GM12878 (cell line): ENCODE measurements at regions not wholly inside any gene's neighbourhood (a gene's known extent, or its start where the extent isn't known, plus 50 kb on each side); places are given as distances from the start of the nearest gene placed in this dataset.

Source experiments
- ATAC-seq: fragments of 200-7000 bp; cut with Tn5 transposase; 3 replicates; pipeline ENCODE4 v1.9.1; 2020; ENCODE audit warnings: mild to moderate bottlenecking, moderate library complexity
- BruUV-seq: library from RNA; stranded (reverse); fragments of 400-500 nt; replicated peaks from 2 replicates; lab custom pipeline; 2021; lab: Mats Ljungman, UMichigan
- CTCF ChIA-PET: fragments of 300-600 bp; sonication (Branson Sonifier 250); formaldehyde crosslinking; extraction: SDS; loops from one replicate; lab custom pipeline; 2021; ENCODE audit warnings: inconsistent platforms; lab: Yijun Ruan, JAX
- POLR2A ChIA-PET: fragments of 350-600 bp; formaldehyde crosslinking; extraction: SDS; loops from one replicate; lab custom pipeline; 2021; ENCODE audit warnings: inconsistent platforms; lab: Charles Lee
- RAD21 ChIA-PET: fragments of 300-600 bp; sonication (Branson Sonifier 250); formaldehyde crosslinking; loops from one replicate; lab custom pipeline; 2023; ENCODE audit warnings: antibody characterized with exemption; ENCODE audit not compliant: unreplicated experiment; lab: Charles Lee
- SMC1A ChIA-PET: fragments of 300-600 bp; sonication (Branson Sonifier 250); formaldehyde crosslinking; loops from one replicate; lab custom pipeline; 2023; ENCODE audit not compliant: unreplicated experiment, uncharacterized antibody; lab: Charles Lee
- DNase-seq: peaks from one replicate; pipeline ENCODE4 v3.0.0-alpha.2; 2011; ENCODE audit warnings: low read depth, low spot score
- FAIRE-seq: peaks from 3 replicates; lab custom pipeline; 2011; peaks lifted over from hg19 to GRCh38; lab: Jason Lieb, UNC
- H2AFZ ChIP-seq: 2 replicates; pipeline ENCODE4 v1.6.0; 2011; ENCODE audit warnings: low read depth, low read length, control low read depth; ENCODE audit not compliant: control insufficient read depth
- H3K27ac ChIP-seq: 2 replicates; pipeline ENCODE4 v1.5.1; 2011; ENCODE audit warnings: control low read depth; ENCODE audit not compliant: control insufficient read depth, insufficient read depth
- H3K27me3 ChIP-seq, 2 experiments: replicated peaks in 1 of 2; 2 replicates each; pipeline versions ENCODE4 v1.6.0 to v1.6.1; 2011; ENCODE audit warnings: low read length in 1 of 2; ENCODE audit not compliant: control insufficient read depth in 2 of 2, insufficient read depth in 2 of 2
- H3K36me3 ChIP-seq, 2 experiments: 2 replicates each; pipeline ENCODE4 v1.5.1; 2011; ENCODE audit warnings: low read length in 1 of 2; ENCODE audit not compliant: control insufficient read depth in 2 of 2, insufficient read depth in 2 of 2
- H3K4me1 ChIP-seq: 2 replicates; pipeline ENCODE4 v1.6.1; 2011; ENCODE audit warnings: mild to moderate bottlenecking, low read length, moderate library complexity, mixed read lengths; ENCODE audit not compliant: control insufficient read depth, insufficient read depth
- H3K4me2 ChIP-seq: 2 replicates; pipeline ENCODE4 v1.6.0; 2011; ENCODE audit warnings: control low read depth; ENCODE audit not compliant: control insufficient read depth, insufficient read depth
- H3K4me3 ChIP-seq: fragments of 200-600 bp; sonication (generic); 2 replicates; pipeline ENCODE4 v1.5.1; 2016
- H3K79me2 ChIP-seq: 2 replicates; pipeline ENCODE4 v1.6.0; 2011; ENCODE audit warnings: low read length; ENCODE audit not compliant: control insufficient read depth, insufficient read depth
- H3K9ac ChIP-seq: 2 replicates; pipeline ENCODE4 v1.8.0; 2011; ENCODE audit warnings: low read length, control low read depth, mixed read lengths; ENCODE audit not compliant: control insufficient read depth, insufficient read depth
- H3K9me3 ChIP-seq: replicated peaks from 3 replicates; pipeline ENCODE4 v1.5.1; 2011; ENCODE audit warnings: mild to moderate bottlenecking, low read length; ENCODE audit not compliant: control insufficient read depth, insufficient read depth
- H4K20me1 ChIP-seq: 2 replicates; pipeline ENCODE4 v1.6.0; 2011; ENCODE audit not compliant: control insufficient read depth, insufficient read depth
- CHD4 ChIP-seq: fragments of 200-600 bp; sonication (generic); IDR thresholded peaks from 2 replicates; pipeline ENCODE4 v1.6.1; 2016; ENCODE audit warnings: mild to moderate bottlenecking
- CREM ChIP-seq: IDR thresholded peaks from 2 replicates; pipeline ENCODE4 v1.6.1; 2014; ENCODE audit warnings: antibody characterized with exemption, low read depth
- DPF2 ChIP-seq: fragments of 450-650 bp; IDR thresholded peaks from 2 replicates; pipeline ENCODE4 v1.6.1; 2017; ENCODE audit warnings: mild to moderate bottlenecking
- EED ChIP-seq: sonication (generic); IDR thresholded peaks from 2 replicates; pipeline ENCODE4 v1.6.1; 2016; ENCODE audit warnings: antibody characterized with exemption, low read depth
- MTA2 ChIP-seq: fragments of 450-650 bp; IDR thresholded peaks from 2 replicates; pipeline ENCODE4 v1.6.1; 2016; ENCODE audit warnings: low read depth, mild to moderate bottlenecking, moderate library complexity
- PAX8 ChIP-seq: fragments of 450-650 bp; IDR thresholded peaks from 2 replicates; pipeline ENCODE4 v1.6.1; 2017; ENCODE audit warnings: mild to moderate bottlenecking, moderate library complexity
- RUNX3 ChIP-seq: IDR thresholded peaks from 2 replicates; pipeline ENCODE4 v1.6.1; 2012; ENCODE audit warnings: low read length, inconsistent platforms
- SMAD1 ChIP-seq: fragments of 450-650 bp; IDR thresholded peaks from 2 replicates; pipeline ENCODE4 v1.6.1; 2018; ENCODE audit warnings: mild to moderate bottlenecking, low read depth; ENCODE audit not compliant: partially characterized antibody
- YY1 ChIP-seq: IDR thresholded peaks from 2 replicates; pipeline ENCODE4 v1.6.1; 2011; ENCODE audit warnings: low read depth, mild to moderate bottlenecking, low read length
- WGBS: methylation state at CpG from one replicate; pipeline ENCODE4 v1.1.6; 2016; ENCODE audit warnings: low lambda C conversion rate; ENCODE audit not compliant: insufficient replicate concordance, insufficient coverage; ENCODE audit errors: missing lambda C conversion rate; 5-methylcytosine and 5-hydroxymethylcytosine counted together
- in situ Hi-C: fragments of 300-500 bp; cut with MboI; formaldehyde crosslinking; loops from 9 replicates; pipeline ENCODE4 v1.14.3; 2018; ENCODE audit warnings: mixed read lengths
- intact Hi-C: fragments of 100-400 bp; cut with micrococcal nuclease; formaldehyde crosslinking; loops from one replicate; pipeline ENCODE4 v1.14.2; 2022; ENCODE audit not compliant: unreplicated experiment
- TF ChIP-seq, protein P1 (sequence below): IDR thresholded peaks from 2 replicates; pipeline ENCODE4 v1.6.1; 2012; ENCODE audit warnings: low read length, inconsistent platforms
- TF ChIP-seq, protein P2 (sequence below): fragments of 450-650 bp; IDR thresholded peaks from 2 replicates; pipeline ENCODE4 v1.6.1; 2018; ENCODE audit warnings: mild to moderate bottlenecking, low read depth, moderate library complexity; ENCODE audit not compliant: partially characterized antibody
- TF ChIP-seq, protein P3 (sequence below): fragments of 450-650 bp; formaldehyde crosslinking; IDR thresholded peaks from 2 replicates; pipeline ENCODE4 v1.5.0; 2022; ENCODE audit warnings: mild to moderate bottlenecking, missing genetic modification characterization

DNA sequence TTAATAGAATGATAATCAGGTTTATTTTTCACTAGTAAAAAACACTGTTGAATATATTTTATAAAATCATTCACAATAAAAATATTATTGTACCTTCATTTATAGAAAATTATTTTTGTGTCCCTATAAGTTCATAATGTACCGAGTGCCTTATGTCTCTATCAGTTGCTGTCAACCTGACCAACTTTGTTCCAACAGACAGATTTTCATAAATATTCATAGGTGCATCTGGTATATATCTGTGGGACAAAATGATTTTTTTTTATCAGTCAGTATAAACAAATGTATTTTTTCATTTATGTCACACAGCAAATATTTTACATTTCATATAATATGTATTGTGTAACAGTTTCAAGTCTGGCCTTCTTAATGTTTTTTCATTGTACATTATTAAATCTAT, 195.9 kb downstream of the HGF start:
- 31% methylated on average over 1 of the region's 1 CpG for WGBS
- TF ChIP-seq, protein P1, sequence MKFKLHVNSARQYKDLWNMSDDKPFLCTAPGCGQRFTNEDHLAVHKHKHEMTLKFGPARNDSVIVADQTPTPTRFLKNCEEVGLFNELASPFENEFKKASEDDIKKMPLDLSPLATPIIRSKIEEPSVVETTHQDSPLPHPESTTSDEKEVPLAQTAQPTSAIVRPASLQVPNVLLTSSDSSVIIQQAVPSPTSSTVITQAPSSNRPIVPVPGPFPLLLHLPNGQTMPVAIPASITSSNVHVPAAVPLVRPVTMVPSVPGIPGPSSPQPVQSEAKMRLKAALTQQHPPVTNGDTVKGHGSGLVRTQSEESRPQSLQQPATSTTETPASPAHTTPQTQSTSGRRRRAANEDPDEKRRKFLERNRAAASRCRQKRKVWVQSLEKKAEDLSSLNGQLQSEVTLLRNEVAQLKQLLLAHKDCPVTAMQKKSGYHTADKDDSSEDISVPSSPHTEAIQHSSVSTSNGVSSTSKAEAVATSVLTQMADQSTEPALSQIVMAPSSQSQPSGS = no peak
- TF ChIP-seq, protein P2, sequence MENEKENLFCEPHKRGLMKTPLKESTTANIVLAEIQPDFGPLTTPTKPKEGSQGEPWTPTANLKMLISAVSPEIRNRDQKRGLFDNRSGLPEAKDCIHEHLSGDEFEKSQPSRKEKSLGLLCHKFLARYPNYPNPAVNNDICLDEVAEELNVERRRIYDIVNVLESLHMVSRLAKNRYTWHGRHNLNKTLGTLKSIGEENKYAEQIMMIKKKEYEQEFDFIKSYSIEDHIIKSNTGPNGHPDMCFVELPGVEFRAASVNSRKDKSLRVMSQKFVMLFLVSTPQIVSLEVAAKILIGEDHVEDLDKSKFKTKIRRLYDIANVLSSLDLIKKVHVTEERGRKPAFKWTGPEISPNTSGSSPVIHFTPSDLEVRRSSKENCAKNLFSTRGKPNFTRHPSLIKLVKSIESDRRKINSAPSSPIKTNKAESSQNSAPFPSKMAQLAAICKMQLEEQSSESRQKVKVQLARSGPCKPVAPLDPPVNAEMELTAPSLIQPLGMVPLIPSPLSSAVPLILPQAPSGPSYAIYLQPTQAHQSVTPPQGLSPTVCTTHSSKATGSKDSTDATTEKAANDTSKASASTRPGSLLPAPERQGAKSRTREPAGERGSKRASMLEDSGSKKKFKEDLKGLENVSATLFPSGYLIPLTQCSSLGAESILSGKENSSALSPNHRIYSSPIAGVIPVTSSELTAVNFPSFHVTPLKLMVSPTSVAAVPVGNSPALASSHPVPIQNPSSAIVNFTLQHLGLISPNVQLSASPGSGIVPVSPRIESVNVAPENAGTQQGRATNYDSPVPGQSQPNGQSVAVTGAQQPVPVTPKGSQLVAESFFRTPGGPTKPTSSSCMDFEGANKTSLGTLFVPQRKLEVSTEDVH = no peak
- no peak for TF ChIP-seq SMAD1
- no peak for TF ChIP-seq EED
- TF ChIP-seq, protein P3, sequence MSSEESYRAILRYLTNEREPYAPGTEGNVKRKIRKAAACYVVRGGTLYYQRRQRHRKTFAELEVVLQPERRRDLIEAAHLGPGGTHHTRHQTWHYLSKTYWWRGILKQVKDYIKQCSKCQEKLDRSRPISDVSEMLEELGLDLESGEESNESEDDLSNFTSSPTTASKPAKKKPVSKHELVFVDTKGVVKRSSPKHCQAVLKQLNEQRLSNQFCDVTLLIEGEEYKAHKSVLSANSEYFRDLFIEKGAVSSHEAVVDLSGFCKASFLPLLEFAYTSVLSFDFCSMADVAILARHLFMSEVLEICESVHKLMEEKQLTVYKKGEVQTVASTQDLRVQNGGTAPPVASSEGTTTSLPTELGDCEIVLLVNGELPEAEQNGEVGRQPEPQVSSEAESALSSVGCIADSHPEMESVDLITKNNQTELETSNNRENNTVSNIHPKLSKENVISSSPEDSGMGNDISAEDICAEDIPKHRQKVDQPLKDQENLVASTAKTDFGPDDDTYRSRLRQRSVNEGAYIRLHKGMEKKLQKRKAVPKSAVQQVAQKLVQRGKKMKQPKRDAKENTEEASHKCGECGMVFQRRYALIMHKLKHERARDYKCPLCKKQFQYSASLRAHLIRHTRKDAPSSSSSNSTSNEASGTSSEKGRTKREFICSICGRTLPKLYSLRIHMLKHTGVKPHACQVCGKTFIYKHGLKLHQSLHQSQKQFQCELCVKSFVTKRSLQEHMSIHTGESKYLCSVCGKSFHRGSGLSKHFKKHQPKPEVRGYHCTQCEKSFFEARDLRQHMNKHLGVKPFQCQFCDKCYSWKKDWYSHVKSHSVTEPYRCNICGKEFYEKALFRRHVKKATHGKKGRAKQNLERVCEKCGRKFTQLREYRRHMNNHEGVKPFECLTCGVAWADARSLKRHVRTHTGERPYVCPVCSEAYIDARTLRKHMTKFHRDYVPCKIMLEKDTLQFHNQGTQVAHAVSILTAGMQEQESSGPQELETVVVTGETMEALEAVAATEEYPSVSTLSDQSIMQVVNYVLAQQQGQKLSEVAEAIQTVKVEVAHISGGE (CRISPR knock-in tag) = no peak
- TF ChIP-seq CHD4 = no peak
- no peak for TF ChIP-seq PAX8
- no peak for TF ChIP-seq RUNX3
- no peak for TF ChIP-seq CREM
- no peak for TF ChIP-seq DPF2
- no peak for TF ChIP-seq MTA2
- no peak for TF ChIP-seq YY1
- TF ChIP-seq, all 136 proteins: peak for 0
- Histone ChIP-seq H3K9me3 (no peaks in the 10 kb centered on the region), H2AFZ (no peak overlapping the region), H3K4me2 (no peak overlapping the region), H3K4me3 (no peak overlapping the region), H3K36me3 (no peaks in the 10 kb centered on the region), H3K9ac (no peak overlapping the region), H3K27me3 (no peaks in the 10 kb centered on the region), H3K27ac (no peak overlapping the region), H3K4me1 (no peaks in the 10 kb centered on the region), H4K20me1 (no peaks in the 10 kb centered on the region), H3K79me2 (no peaks in the 10 kb centered on the region)
- ATAC-seq (no peak), FAIRE-seq (no peak), DNase-seq (no peak)
- in situ Hi-C loops (no loop called here), intact Hi-C loops (no loop called here)
- POLR2A ChIA-PET = no interaction called here
- CTCF ChIA-PET = no interaction called here
- RAD21 ChIA-PET = no interaction called here
- no TSS peak for BruUV-seq
- SMC1A ChIA-PET = no interaction called here
